Neutrophil (primary cell): ENCODE measurements at regions not wholly inside any gene's neighbourhood (a gene's known extent, or its start where the extent isn't known, plus 50 kb on each side); places are given as distances from the start of the nearest gene placed in this dataset.

Experiments used
- H3K27ac ChIP-seq: fragments of 200-600 bp; sonication (generic); 2 replicates; pipeline ENCODE4 v1.5.1; 2016; ENCODE audit warnings: mild to moderate bottlenecking, moderate library complexity
- H3K27me3 ChIP-seq: fragments of 200-600 bp; sonication (generic); 2 replicates; pipeline ENCODE4 v1.6.0; 2016; ENCODE audit warnings: mild to moderate bottlenecking
- H3K36me3 ChIP-seq: fragments of 200-600 bp; sonication (generic); 2 replicates; pipeline ENCODE4 v1.5.1; 2017
- H3K4me1 ChIP-seq, 2 experiments: fragments of 200-600 bp in 1 of 2; sonication (generic) in 1 of 2; 1 replicate in 1 of 2; 2 replicates in 1 of 2; pipeline versions ENCODE4 v1.5.1 to v1.6.1; 2013 to 2016; ENCODE audit warnings: low read depth in 1 of 2, low read length in 1 of 2, mild to moderate bottlenecking in 1 of 2, moderate library complexity in 1 of 2; ENCODE audit not compliant: control insufficient read depth in 1 of 2, insufficient read depth in 1 of 2
- H3K4me3 ChIP-seq, 2 experiments: fragments of 200-600 bp in 1 of 2; sonication (generic) in 1 of 2; 1 replicate in 1 of 2; 2 replicates in 1 of 2; pipeline ENCODE4 v1.5.1; 2013 to 2016; ENCODE audit warnings: low read depth in 1 of 2, low read length in 1 of 2, mild to moderate bottlenecking in 1 of 2, moderate library complexity in 1 of 2
- H3K9me3 ChIP-seq: fragments of 200-600 bp; sonication (generic); 2 replicates; pipeline ENCODE4 v1.5.1; 2016
- CTCF ChIP-seq: fragments of 200-600 bp; sonication (generic); IDR thresholded peaks from 2 replicates; pipeline ENCODE4 v1.5.1; 2016; ENCODE audit warnings: antibody characterized with exemption

- Histone ChIP-seq H3K27me3 (no peaks in the 10 kb centered on the region), H3K27ac (no peak overlapping the region), H3K4me1 (no peaks in the 10 kb centered on the region), H3K4me3 (no peak overlapping the region), H3K36me3 (no peaks in the 10 kb centered on the region), H3K9me3 (no peaks in the 10 kb centered on the region)
- no peak for TF ChIP-seq CTCF
Observed at GRCh38 chr4:19677211-19677610, 574.5 kb upstream of the SLIT2 start.

GRCh38 chr4:19675172-19675811 is 576.4 kb upstream of the SLIT2 start:
- Histone ChIP-seq H3K4me3 (no peak overlapping the region), H3K27me3 (no peaks in the 10 kb centered on the region), H3K36me3 (no peaks in the 10 kb centered on the region), H3K9me3 (no peaks in the 10 kb centered on the region), H3K27ac (no peak overlapping the region), H3K4me1 (no peaks in the 10 kb centered on the region)
- no peak for TF ChIP-seq CTCF

GRCh38 chr4:19659101-19659500 is 592.6 kb upstream of the SLIT2 start:
- TF ChIP-seq CTCF, result no peak

GRCh38 chr4:19657856-19658255 is 593.8 kb upstream of the SLIT2 start:
- no peak overlapping the region for H3K27ac ChIP-seq
- H3K36me3 ChIP-seq, result no peaks in the 10 kb centered on the region
- H3K4me1 ChIP-seq, result no peaks in the 10 kb centered on the region
- TF ChIP-seq CTCF, result no peak
- H3K4me3 ChIP-seq, result no peak overlapping the region
- H3K9me3 ChIP-seq, result no peaks in the 10 kb centered on the region
- H3K27me3 ChIP-seq, result no peaks in the 10 kb centered on the region

More at GRCh38 chr4:19659101-19659500, 592.6 kb upstream of the SLIT2 start:
- Histone ChIP-seq H3K36me3 (no peaks in the 10 kb centered on the region), H3K4me3 (no peak overlapping the region), H3K9me3 (no peaks in the 10 kb centered on the region), H3K4me1 (no peaks in the 10 kb centered on the region), H3K27ac (no peak overlapping the region), H3K27me3 (no peaks in the 10 kb centered on the region)

GRCh38 chr4:19655666-19656065 is 596.0 kb upstream of the SLIT2 start:
- no peaks in the 10 kb centered on the region for H3K36me3 ChIP-seq
- H3K27ac ChIP-seq, result no peak overlapping the region
- no peaks in the 10 kb centered on the region for H3K27me3 ChIP-seq
- no peaks in the 10 kb centered on the region for H3K9me3 ChIP-seq
- no peak for TF ChIP-seq CTCF
- H3K4me3 ChIP-seq, result no peak overlapping the region
- no peaks in the 10 kb centered on the region for H3K4me1 ChIP-seq
